GM18907 (cell line): ENCODE measurements at regions not wholly inside any gene's neighbourhood (a gene's known extent, or its start where the extent isn't known, plus 50 kb on each side); places are given as distances from the start of the nearest gene placed in this dataset.
"Not testable (repeated sequence)": the region's sequence is repeated elsewhere in the genome, so short reads cannot be mapped to it uniquely, and the experiment has no call there.

Experiments used
- ATAC-seq: cut with Tn5 transposase; IDR thresholded peaks from one replicate; pipeline ENCODE4 v1.9.1; 2021; ENCODE audit warnings: mild to moderate bottlenecking, moderate library complexity; ENCODE audit not compliant: unreplicated experiment

- no peak for ATAC-seq
Observed at GRCh38 chr2:182594286-182594685, 121.8 kb upstream of the DNAJC10 start.

DNA sequence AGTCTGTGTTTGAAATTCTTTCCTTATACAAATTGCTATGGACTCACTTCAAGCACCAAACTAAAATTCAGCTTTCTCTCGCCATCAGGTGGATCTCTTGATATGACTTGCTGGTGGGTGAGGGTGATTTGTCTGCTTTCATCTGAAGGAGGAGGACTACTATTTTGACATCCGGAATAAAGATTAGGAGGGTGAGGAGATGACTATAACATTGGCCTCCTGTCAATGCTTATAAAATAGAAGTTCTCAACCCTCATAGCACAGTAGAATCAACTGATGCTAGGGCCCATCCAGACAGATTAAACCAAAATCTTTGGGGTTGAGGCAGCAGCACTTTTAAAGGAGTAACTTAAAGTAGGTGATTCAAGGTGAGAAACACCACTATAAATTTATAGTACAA, 120.4 kb upstream of the DNAJC10 start:
- ATAC-seq, result no peak

- ATAC-seq, result no peak
Observed at GRCh38 chr2:182597570-182598295, 118.3 kb upstream of the DNAJC10 start.

- ATAC-seq, result no peak
Observed at GRCh38 chr2:182598626-182599025, 117.4 kb upstream of the DNAJC10 start.

- ATAC-seq, result no peak
Observed at GRCh38 chr2:182605166-182605565, 110.9 kb upstream of the DNAJC10 start.

GRCh38 chr2:182606728-182607681, 109.1 kb upstream of the DNAJC10 start:
- peak; percentile 75 for ATAC-seq

DNA sequence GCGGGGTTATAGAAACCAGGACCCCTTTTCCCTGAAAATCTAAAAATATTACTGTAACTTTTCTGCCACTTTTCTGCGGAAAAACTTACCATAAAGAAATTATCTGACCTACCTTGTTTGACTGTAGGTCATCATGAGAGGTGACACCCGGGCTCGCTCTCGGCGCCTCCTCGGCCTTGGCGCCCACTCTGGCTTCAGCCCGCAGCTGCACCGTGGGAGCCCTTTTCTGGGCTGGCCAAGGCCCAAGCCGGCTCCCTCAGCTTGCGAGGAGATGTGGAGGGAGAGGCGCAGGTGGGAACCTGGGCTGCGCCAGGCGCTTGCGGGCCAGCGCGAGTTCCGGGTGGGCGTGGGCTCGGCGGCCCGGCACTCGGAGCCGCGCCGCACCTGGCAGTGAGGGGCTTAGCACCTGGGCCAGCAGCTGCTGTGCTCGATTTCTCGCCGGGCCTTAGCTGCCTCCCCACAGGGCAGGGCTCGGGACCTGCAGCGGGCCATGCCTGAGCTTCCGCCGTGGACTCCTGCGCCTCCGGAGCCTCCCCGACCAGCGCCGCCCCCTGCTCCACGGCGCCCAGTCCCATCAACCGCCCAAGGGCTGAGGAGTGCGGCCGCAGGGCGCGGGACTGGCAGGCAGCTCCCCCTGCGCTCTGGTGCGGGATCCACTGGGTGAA, 107.7 kb upstream of the DNAJC10 start:
- no peak for ATAC-seq

GRCh38 chr2:182609005-182609404, 107.1 kb upstream of the DNAJC10 start:
- ATAC-seq, result not testable (repeated sequence)

DNA sequence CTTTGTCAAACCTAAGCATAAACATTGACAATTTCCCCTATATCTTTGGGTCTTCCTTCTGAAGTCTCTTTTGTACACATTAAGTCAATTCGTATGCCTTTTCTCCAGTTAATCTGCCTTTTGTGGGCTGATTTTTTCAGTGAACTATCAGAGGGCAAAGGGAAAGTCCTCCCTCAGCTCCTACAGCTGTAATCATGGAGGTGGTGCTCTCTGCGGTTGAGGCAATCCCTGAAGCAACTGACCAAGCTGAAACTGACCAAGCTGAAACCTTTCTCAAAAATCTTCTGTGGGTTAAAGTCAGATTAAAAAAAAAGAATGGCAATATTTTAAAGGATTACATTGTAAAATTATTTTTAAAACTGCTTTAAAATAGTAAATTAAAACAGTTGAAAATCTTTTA, 105.8 kb upstream of the DNAJC10 start:
- no peak for ATAC-seq

DNA sequence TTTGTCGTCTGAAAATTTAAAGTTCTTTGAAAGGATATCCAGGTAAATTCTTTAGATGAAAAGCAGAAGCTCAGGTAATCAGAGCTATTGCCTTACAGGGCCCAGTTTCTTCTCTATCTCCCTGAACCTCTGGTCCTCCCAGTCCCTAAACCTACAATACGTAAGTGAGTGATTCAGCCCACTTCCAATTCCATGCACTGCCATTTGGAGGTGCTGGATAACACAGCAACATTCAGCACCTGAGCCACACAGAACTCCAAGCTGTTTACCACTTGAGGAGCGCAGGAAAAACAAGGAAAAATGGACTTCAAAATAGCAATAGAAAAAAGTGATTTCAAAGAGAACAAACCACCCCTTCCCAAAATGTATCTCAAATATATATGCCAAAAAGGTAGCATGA, 105.0 kb upstream of the DNAJC10 start:
- no peak for ATAC-seq

DNA sequence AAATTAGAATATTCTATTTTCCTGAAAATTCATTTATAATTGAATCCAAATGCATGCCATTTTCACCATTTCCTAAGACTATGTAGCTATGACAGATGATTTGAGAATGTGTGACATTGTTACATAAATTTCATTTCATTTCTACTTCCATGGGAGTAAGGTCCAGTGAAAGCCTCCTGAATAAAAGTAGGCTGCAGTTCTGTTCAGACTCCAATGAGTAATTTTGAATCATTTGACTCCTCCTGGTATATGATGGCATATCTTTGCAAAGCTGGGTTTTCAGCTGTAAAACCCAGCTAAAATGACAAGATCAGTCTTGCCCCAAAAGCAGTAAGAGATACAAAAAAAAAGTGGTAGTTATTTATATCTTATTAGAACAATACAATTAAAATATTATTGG, 101.0 kb upstream of the DNAJC10 start:
- ATAC-seq, result no peak

DNA sequence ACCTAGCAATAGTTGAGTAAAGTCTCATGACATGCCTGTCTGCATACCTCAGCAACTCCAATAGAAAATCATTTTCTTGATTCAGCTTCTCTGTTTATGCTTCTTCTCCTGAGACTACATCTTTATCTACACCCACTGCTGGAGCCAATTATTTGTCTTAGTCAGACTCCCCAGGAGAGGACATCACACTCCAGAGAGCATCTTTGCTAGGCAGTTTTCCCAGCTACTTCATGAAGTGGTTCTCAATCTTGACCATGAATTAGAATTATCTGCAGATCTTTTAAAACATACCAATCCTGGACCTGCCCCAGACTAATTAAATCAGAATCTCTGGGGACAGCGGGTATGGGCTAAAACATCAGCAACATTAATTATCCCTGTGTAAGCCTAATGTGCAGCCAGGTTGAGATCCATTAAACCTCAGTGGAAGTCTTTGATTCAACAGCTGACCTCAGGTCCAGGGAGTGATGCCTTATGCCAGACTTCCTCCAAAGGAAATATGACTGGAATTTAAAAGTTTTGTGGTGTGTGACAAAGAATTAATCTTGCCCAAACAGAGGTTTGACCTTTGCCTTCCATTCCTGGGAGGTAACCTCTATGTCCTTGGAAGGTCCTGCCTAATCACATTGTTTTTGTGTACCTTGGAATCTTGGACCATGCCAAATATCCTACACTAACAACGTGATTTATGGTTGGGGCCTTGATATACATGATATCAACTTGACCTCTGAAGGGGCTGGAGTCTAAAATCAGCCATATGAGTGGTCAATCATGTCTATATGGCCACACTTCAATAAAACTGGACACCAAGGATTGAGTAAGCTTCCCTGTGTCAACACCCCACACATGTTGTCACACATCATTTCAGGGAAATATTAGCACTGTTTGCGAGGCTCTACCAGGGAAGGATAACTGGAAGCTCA, 99.3 kb upstream of the DNAJC10 start:
- no peak for ATAC-seq

DNA sequence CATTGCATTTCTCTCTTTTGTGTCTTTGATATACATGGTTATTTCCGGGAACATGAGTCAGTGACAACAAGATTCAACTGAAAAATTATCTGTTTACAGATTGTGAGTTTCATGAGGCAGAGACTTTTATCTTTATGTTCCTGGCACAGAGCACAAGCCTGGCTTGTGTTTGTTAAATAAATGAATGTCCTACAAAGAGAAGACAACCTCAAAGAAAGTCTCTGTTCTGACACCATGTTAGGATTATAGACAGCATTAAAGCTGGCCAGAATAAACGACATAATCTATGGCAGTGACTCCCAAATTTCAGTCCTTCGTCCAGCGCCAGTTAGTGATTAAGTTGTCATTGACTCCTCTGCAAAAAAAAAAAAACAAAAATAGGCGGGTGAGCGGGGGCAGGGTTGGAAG, 97.4 kb upstream of the DNAJC10 start:
- no peak for ATAC-seq

- ATAC-seq, result no peak
Observed at GRCh38 chr2:182619276-182619675, 96.8 kb upstream of the DNAJC10 start.

- ATAC-seq, result no peak
Observed at GRCh38 chr2:182621191-182621590, 94.9 kb upstream of the DNAJC10 start.

- ATAC-seq, result no peak
Observed at GRCh38 chr2:182621810-182622209, 94.2 kb upstream of the DNAJC10 start.

DNA sequence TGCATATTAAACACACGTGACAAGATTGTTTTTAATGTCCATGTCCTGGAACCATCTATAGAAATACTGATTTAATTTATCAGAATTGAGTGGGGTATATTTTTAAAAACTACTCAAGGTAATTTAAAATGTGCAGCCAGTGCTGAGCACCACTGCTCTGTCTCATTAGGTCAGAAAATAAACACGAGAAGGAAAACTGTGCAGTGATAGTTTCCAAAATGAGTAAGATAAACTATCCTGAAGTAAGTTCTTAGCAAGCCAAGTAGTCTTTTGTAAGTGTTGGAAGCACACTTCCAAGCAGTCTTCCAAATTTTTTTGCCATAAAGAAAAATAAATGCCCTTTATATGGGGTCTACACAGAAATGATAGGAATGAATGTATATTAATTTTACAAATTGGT, 93.8 kb upstream of the DNAJC10 start:
- no peak for ATAC-seq

GRCh38 chr2:182625814-182626213, 90.2 kb upstream of the DNAJC10 start:
- no peak for ATAC-seq

GRCh38 chr2:182628916-182629315, 87.1 kb upstream of the DNAJC10 start:
- ATAC-seq, result no peak

GRCh38 chr2:182630207-182630606, 85.8 kb upstream of the DNAJC10 start:
- ATAC-seq, result no peak
